ENCODE measurements at regions not wholly inside any gene's neighbourhood (a gene's known extent, or its start where the extent isn't known, plus 50 kb on each side); places are given as distances from the start of the nearest gene placed in this dataset.

- Histone ChIP-seq H3K9me2 (replicated peaks; ENCODE audit: low read depth, low read length) (no peaks in the 10 kb centered on the region), H4K20me1 (ENCODE audit: insufficient read depth, low read length, poor library complexity, severe bottlenecking) (no peaks in the 10 kb centered on the region), H3K27me3 (ENCODE audit: insufficient read depth, low read length, poor library complexity, severe bottlenecking) (no peaks in the 10 kb centered on the region), H3K79me2 (ENCODE audit: insufficient read depth, low read length) (no peaks in the 10 kb centered on the region), H2AFZ (ENCODE audit: low read length) (no peak overlapping the region), H3K4me1 (ENCODE audit: insufficient read depth, low read length, poor library complexity, severe bottlenecking) (no peaks in the 10 kb centered on the region), H3K4me2 (ENCODE audit: low read depth, low read length, poor library complexity, severe bottlenecking) (no peak overlapping the region), H3K9ac (ENCODE audit: low read depth, low read length, poor library complexity, severe bottlenecking) (no peak overlapping the region), H3F3A (ENCODE audit: low read depth) (no peaks in the 10 kb centered on the region), H3K4me3 (ENCODE audit: low read length, poor library complexity, severe bottlenecking) (no peak overlapping the region), H3K9me3 (ENCODE audit: insufficient read depth, low read depth, low read length) (no peaks in the 10 kb centered on the region), H3K36me3 (ENCODE audit: insufficient read depth, low read length) (no peaks in the 10 kb centered on the region)
- no peak for TF ChIP-seq EZH2phosphoT487 (IDR thresholded peaks at IDR 0.05; ENCODE audit: borderline replicate concordance)
- no peak for TF ChIP-seq CTCF (conservative IDR thresholded peaks at IDR 0.05; ENCODE audit: low read length)
Measured at GRCh38 chr2:126534478-126534877, 121.5 kb upstream of the GYPC start.

GRCh38 chr2:126535408-126535807 is 120.5 kb upstream of the GYPC start:
- H3K36me3 ChIP-seq (ENCODE audit: insufficient read depth, low read length), result no peaks in the 10 kb centered on the region
- H3K79me2 ChIP-seq (ENCODE audit: insufficient read depth, low read length), result no peaks in the 10 kb centered on the region
- TF ChIP-seq CTCF (conservative IDR thresholded peaks at IDR 0.05; ENCODE audit: low read length), result no peak
- no peak for TF ChIP-seq EZH2phosphoT487 (IDR thresholded peaks at IDR 0.05; ENCODE audit: borderline replicate concordance)
- H3K27me3 ChIP-seq (ENCODE audit: insufficient read depth, low read length, poor library complexity, severe bottlenecking), result no peaks in the 10 kb centered on the region
- no peaks in the 10 kb centered on the region for H3K9me2 ChIP-seq (replicated peaks; ENCODE audit: low read depth, low read length)
- no peaks in the 10 kb centered on the region for H3K4me1 ChIP-seq (ENCODE audit: insufficient read depth, low read length, poor library complexity, severe bottlenecking)
- H3K9ac ChIP-seq (ENCODE audit: low read depth, low read length, poor library complexity, severe bottlenecking), result no peak overlapping the region
- no peak overlapping the region for H2AFZ ChIP-seq (ENCODE audit: low read length)
- H3K4me3 ChIP-seq (ENCODE audit: low read length, poor library complexity, severe bottlenecking), result no peak overlapping the region
- H3K9me3 ChIP-seq (ENCODE audit: insufficient read depth, low read depth, low read length), result no peaks in the 10 kb centered on the region
- no peaks in the 10 kb centered on the region for H4K20me1 ChIP-seq (ENCODE audit: insufficient read depth, low read length, poor library complexity, severe bottlenecking)
- H3F3A ChIP-seq (ENCODE audit: low read depth), result no peaks in the 10 kb centered on the region
- H3K4me2 ChIP-seq (ENCODE audit: low read depth, low read length, poor library complexity, severe bottlenecking), result no peak overlapping the region

- no peaks in the 10 kb centered on the region for H3K4me1 ChIP-seq (ENCODE audit: insufficient read depth, low read length, poor library complexity, severe bottlenecking)
- H3K4me3 ChIP-seq (ENCODE audit: low read length, poor library complexity, severe bottlenecking), result no peak overlapping the region
- no peaks in the 10 kb centered on the region for H3K79me2 ChIP-seq (ENCODE audit: insufficient read depth, low read length)
- no peak for TF ChIP-seq CTCF (conservative IDR thresholded peaks at IDR 0.05; ENCODE audit: low read length)
- TF ChIP-seq EZH2phosphoT487 (IDR thresholded peaks at IDR 0.05; ENCODE audit: borderline replicate concordance), result no peak
- H4K20me1 ChIP-seq (ENCODE audit: insufficient read depth, low read length, poor library complexity, severe bottlenecking), result no peaks in the 10 kb centered on the region
- H3K9me3 ChIP-seq (ENCODE audit: insufficient read depth, low read depth, low read length), result no peaks in the 10 kb centered on the region
- no peak overlapping the region for H2AFZ ChIP-seq (ENCODE audit: low read length)
- H3K27me3 ChIP-seq (ENCODE audit: insufficient read depth, low read length, poor library complexity, severe bottlenecking), result no peaks in the 10 kb centered on the region
- no peak overlapping the region for H3K9ac ChIP-seq (ENCODE audit: low read depth, low read length, poor library complexity, severe bottlenecking)
- H3K4me2 ChIP-seq (ENCODE audit: low read depth, low read length, poor library complexity, severe bottlenecking), result no peak overlapping the region
- no peaks in the 10 kb centered on the region for H3F3A ChIP-seq (ENCODE audit: low read depth)
- no peaks in the 10 kb centered on the region for H3K36me3 ChIP-seq (ENCODE audit: insufficient read depth, low read length)
- no peaks in the 10 kb centered on the region for H3K9me2 ChIP-seq (replicated peaks; ENCODE audit: low read depth, low read length)
Measured at GRCh38 chr2:126536605-126537200, 119.3 kb upstream of the GYPC start.

All from Loucy (cell line).